ENCODE measurements at regions not wholly inside any gene's neighbourhood (a gene's known extent, or its start where the extent isn't known, plus 50 kb on each side); places are given as distances from the start of the nearest gene placed in this dataset.

- no peak for DNase-seq
Measured at GRCh38 chr17:27396045-27396444, 60.2 kb upstream of the KSR1 start.

- DNase-seq: no peak
Measured at GRCh38 chr17:27396941-27397340, 59.3 kb upstream of the KSR1 start.

- no peak for DNase-seq
Measured at GRCh38 chr17:27398691-27399090, 57.6 kb upstream of the KSR1 start.

- no peak for DNase-seq
Measured at GRCh38 chr17:27400991-27401390, 55.3 kb upstream of the KSR1 start.

GRCh38 chr17:27402943-27403342 is 53.3 kb upstream of the KSR1 start:
- DNase-seq: no peak

- no peak for DNase-seq
Measured at GRCh38 chr17:27403480-27404005, 52.7 kb upstream of the KSR1 start.

GRCh38 chr17:27404676-27405075 is 51.6 kb upstream of the KSR1 start:
- DNase-seq: no peak

Data from GDM1 (cell line).